GM12864 (cell line): ENCODE measurements at regions not wholly inside any gene's neighbourhood (a gene's known extent, or its start where the extent isn't known, plus 50 kb on each side); places are given as distances from the start of the nearest gene placed in this dataset.
"Not testable (repeated sequence)": the region's sequence is repeated elsewhere in the genome, so short reads cannot be mapped to it uniquely, and the experiment has no call there.

ENCODE experiments used
- DNase-seq: peaks from one replicate; pipeline ENCODE4 v3.0.0-alpha.2; 2011; ENCODE audit warnings: low read depth
- H3K4me3 ChIP-seq: 2 replicates; pipeline ENCODE4 v1.5.1; 2011; ENCODE audit warnings: mild to moderate bottlenecking, low read depth, low read length, control low read depth
- TF ChIP-seq, protein P1 (sequence below): IDR thresholded peaks from 2 replicates; pipeline ENCODE4 v1.5.1; 2011; ENCODE audit warnings: low read depth, mild to moderate bottlenecking, moderate library complexity, low read length, control low read depth, inconsistent platforms; ENCODE audit errors: missing control alignments

- no peak for DNase-seq
- TF ChIP-seq, protein P1, sequence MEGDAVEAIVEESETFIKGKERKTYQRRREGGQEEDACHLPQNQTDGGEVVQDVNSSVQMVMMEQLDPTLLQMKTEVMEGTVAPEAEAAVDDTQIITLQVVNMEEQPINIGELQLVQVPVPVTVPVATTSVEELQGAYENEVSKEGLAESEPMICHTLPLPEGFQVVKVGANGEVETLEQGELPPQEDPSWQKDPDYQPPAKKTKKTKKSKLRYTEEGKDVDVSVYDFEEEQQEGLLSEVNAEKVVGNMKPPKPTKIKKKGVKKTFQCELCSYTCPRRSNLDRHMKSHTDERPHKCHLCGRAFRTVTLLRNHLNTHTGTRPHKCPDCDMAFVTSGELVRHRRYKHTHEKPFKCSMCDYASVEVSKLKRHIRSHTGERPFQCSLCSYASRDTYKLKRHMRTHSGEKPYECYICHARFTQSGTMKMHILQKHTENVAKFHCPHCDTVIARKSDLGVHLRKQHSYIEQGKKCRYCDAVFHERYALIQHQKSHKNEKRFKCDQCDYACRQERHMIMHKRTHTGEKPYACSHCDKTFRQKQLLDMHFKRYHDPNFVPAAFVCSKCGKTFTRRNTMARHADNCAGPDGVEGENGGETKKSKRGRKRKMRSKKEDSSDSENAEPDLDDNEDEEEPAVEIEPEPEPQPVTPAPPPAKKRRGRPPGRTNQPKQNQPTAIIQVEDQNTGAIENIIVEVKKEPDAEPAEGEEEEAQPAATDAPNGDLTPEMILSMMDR = no peak
These were observed 143.7 kb upstream of the LRIG1 start for GRCh38 chr3:66644549-66644948.

DNA sequence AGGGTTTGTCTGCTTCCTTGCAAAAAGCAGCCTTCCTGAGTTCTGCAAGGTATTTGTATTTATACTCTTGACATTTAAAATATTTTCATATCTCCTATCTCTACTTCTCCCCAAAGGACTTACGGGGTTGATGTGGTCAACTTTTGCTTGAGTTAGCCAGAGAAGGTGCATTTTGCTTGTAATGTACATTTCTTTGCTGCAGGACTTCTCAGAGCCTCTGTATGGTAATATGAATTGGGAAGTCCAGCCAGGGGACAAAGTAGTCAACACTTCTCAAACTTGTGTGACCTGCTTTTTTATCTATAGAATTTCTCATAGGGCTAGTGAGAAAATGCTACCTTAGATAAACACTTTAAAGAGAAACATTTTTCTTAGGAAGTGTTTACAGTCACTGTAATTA is 148.2 kb upstream of the LRIG1 start:
- TF ChIP-seq, protein P1 = no peak
- no peak overlapping the region for H3K4me3 ChIP-seq
- DNase-seq = no peak

More at GRCh38 chr3:66644549-66644948, 143.7 kb upstream of the LRIG1 start:
- H3K4me3 ChIP-seq = no peak overlapping the region

DNA sequence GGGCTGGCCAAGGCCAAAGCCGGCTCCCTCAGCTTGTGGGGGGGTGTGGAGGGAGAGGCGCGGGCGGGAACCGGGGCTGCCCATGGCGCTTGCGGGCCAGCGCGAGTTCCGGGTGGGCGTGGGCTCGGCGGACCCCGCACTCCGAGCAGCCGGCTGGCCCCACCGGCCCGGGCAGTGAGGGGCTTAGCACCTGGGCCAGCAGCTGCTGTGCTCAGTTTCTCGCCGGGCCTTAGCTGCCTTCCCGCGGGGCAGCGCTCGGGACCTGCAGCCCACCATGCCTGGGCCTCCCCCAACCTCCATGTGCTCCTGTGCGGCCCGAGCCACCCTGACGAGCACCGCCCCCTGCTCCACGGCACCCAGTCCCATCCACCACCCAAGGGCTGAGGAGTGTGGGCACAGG is 150.7 kb upstream of the LRIG1 start:
- H3K4me3 ChIP-seq = not testable (repeated sequence)

DNA sequence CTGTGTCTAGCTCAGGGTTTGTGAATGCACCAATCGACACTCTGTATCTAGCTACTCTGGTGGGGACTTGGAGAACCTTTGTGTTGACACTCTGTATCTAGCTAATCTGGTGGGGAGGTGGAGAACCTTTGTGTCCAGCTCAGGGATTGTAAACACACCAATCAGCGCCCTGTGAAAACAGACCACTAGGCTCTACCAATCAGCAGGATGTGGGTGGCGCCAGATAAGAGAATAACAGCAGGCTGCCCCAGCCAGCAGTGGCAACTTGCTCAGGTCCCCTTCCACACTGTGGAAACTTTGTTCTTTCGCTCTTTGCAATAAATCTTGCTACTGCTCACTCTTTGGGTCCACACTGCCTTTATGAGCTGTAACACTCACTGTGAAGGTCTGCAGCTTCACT is 151.3 kb upstream of the LRIG1 start:
- not testable (repeated sequence) for DNase-seq, H3K4me3 ChIP-seq

More for the DNA sequence above, 150.7 kb upstream of the LRIG1 start:
- not testable (repeated sequence) for DNase-seq

GRCh38 chr3:66655044-66655443 is 154.2 kb upstream of the LRIG1 start:
- H3K4me3 ChIP-seq = no peak overlapping the region
- DNase-seq = no peak
- TF ChIP-seq, protein P1 = no peak

- DNase-seq = no peak
- TF ChIP-seq, protein P1 = no peak
- H3K4me3 ChIP-seq = no peak overlapping the region
These were observed 154.8 kb upstream of the LRIG1 start for GRCh38 chr3:66655671-66656070.

GRCh38 chr3:66656609-66657008 is 155.8 kb upstream of the LRIG1 start:
- DNase-seq = no peak
- no peak overlapping the region for H3K4me3 ChIP-seq
- TF ChIP-seq, protein P1 = no peak

DNA sequence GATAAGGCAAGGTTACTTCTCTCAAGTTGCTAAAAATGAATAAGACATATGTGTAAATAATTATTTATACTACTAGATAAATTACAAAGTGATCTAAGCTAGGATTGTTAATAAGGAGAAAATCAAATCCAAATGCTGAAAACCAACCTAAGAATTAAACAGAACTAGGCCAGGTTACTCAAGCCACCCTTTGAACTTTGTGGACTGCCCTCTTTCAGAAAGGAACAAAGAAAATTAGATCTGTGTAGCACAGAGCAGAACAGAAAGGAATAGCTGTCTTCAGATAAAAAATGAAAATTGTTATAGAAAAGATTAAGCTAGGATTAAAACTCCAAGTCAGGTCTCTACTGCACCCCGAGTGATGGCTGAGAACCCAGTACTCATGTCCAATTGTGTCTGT is 158.2 kb upstream of the LRIG1 start:
- TF ChIP-seq, protein P1 = no peak
- no peak for DNase-seq

More for the DNA sequence above, 158.2 kb upstream of the LRIG1 start:
- H3K4me3 ChIP-seq = no peak overlapping the region
